HG02973 (cell line): ENCODE measurements at regions not wholly inside any gene's neighbourhood (a gene's known extent, or its start where the extent isn't known, plus 50 kb on each side); places are given as distances from the start of the nearest gene placed in this dataset.
"Not testable (repeated sequence)": the region's sequence is repeated elsewhere in the genome, so short reads cannot be mapped to it uniquely, and the experiment has no call there.

Source experiments
- ATAC-seq: cut with Tn5 transposase; IDR thresholded peaks from one replicate; pipeline ENCODE4 v1.9.1; 2021; ENCODE audit warnings: moderate library complexity; ENCODE audit not compliant: unreplicated experiment

- ATAC-seq, result no peak
These were observed 71.8 kb downstream of the LARP7 start for GRCh38 chr4:112708772-112709171.

- no peak for ATAC-seq
These were observed 78.3 kb downstream of the LARP7 start for GRCh38 chr4:112714922-112715901.

- ATAC-seq, result no peak
These were observed 80.9 kb downstream of the LARP7 start for GRCh38 chr4:112717856-112718255.

- no peak for ATAC-seq
These were observed 84.7 kb downstream of the LARP7 start for GRCh38 chr4:112721627-112722026.

- ATAC-seq, result no peak
These were observed 89.1 kb downstream of the LARP7 start for GRCh38 chr4:112726041-112726440.

GRCh38 chr4:112727728-112728127 lies 90.8 kb downstream of the LARP7 start:
- not testable (repeated sequence) for ATAC-seq

- no peak for ATAC-seq
These were observed 94.8 kb downstream of the LARP7 start for GRCh38 chr4:112731715-112732114.

- no peak for ATAC-seq
These were observed 95.2 kb downstream of the LARP7 start for GRCh38 chr4:112732142-112732541.

- ATAC-seq, result peak; percentile 70
These were observed 98.6 kb downstream of the LARP7 start for GRCh38 chr4:112735474-112735951.

- peak; percentile 40 for ATAC-seq
These were observed 99.8 kb downstream of the LARP7 start for GRCh38 chr4:112736718-112737135.

GRCh38 chr4:112739442-112739841 lies 102.5 kb downstream of the LARP7 start:
- ATAC-seq, result no peak

- no peak for ATAC-seq
These were observed 110.1 kb downstream of the LARP7 start for GRCh38 chr4:112747036-112747435.

- no peak for ATAC-seq
These were observed 111.5 kb downstream of the LARP7 start for GRCh38 chr4:112748352-112748878.

- not testable (repeated sequence) for ATAC-seq
These were observed 113.8 kb downstream of the LARP7 start for GRCh38 chr4:112750749-112751148.

GRCh38 chr4:112751447-112751846 lies 114.5 kb downstream of the LARP7 start:
- no peak for ATAC-seq

GRCh38 chr4:112752061-112752460 lies 115.1 kb downstream of the LARP7 start:
- no peak for ATAC-seq

- ATAC-seq, result no peak
These were observed 115.6 kb downstream of the LARP7 start for GRCh38 chr4:112752510-112752909.

GRCh38 chr4:112753333-112753732 lies 116.4 kb downstream of the LARP7 start:
- no peak for ATAC-seq

GRCh38 chr4:112759313-112759712 lies 122.4 kb downstream of the LARP7 start:
- ATAC-seq, result no peak

GRCh38 chr4:112765317-112765974 lies 128.5 kb downstream of the LARP7 start:
- no peak for ATAC-seq

- no peak for ATAC-seq
These were observed 129.5 kb downstream of the LARP7 start for GRCh38 chr4:112766422-112766821.

- ATAC-seq, result no peak
These were observed 130.4 kb downstream of the LARP7 start for GRCh38 chr4:112767386-112767785.
